HG03175 (cell line): ENCODE measurements at regions not wholly inside any gene's neighbourhood (a gene's known extent, or its start where the extent isn't known, plus 50 kb on each side); places are given as distances from the start of the nearest gene placed in this dataset.
"Not testable (repeated sequence)": the region's sequence is repeated elsewhere in the genome, so short reads cannot be mapped to it uniquely, and the experiment has no call there.

ENCODE experiments used
- ATAC-seq: cut with Tn5 transposase; IDR thresholded peaks from one replicate; pipeline ENCODE4 v1.9.1; 2021; ENCODE audit warnings: mild to moderate bottlenecking, moderate library complexity; ENCODE audit not compliant: unreplicated experiment

DNA sequence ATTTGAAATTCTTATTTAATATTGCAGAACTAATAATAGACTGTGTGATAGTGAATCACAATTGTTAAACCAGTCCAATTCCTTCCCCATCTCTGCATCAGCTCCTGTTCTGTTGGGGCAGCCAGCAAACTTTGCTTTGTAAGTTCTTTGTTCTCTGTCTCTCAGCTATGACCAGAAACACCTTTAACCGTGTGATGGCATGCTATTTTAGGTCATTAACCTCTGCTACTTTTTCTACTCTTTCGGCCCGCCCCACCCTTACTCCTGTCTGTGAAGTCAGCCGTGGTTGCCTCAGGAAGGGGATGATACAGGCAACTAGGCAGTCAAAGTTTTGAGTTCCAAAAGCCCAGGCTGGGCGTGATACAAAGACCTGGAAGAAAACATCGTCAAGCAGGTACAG is 51.3 kb upstream of the EGFL6 start:
- ATAC-seq: no peak

- ATAC-seq: no peak
These were observed 54.0 kb upstream of the EGFL6 start for GRCh38 chrX:13515211-13515930.

DNA sequence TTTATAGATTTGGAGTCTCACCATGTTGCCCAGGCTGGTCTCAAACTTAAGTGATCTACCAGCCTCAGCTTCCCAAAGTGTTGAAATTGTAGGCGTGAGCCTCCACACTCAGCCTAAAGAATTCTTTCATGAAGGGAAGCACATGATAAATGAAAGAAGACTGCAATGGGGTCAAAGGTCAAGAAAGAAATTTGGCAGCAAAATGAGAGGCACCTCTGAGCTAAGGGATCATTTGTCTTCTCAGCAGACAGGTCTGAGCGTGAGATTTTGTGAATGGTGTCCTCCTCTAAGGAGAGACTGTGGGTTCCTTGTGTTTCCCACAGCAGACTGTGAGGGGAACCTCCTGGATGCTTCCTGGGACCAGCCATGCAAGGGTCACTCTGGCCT is 57.5 kb upstream of the EGFL6 start:
- ATAC-seq: no peak

DNA sequence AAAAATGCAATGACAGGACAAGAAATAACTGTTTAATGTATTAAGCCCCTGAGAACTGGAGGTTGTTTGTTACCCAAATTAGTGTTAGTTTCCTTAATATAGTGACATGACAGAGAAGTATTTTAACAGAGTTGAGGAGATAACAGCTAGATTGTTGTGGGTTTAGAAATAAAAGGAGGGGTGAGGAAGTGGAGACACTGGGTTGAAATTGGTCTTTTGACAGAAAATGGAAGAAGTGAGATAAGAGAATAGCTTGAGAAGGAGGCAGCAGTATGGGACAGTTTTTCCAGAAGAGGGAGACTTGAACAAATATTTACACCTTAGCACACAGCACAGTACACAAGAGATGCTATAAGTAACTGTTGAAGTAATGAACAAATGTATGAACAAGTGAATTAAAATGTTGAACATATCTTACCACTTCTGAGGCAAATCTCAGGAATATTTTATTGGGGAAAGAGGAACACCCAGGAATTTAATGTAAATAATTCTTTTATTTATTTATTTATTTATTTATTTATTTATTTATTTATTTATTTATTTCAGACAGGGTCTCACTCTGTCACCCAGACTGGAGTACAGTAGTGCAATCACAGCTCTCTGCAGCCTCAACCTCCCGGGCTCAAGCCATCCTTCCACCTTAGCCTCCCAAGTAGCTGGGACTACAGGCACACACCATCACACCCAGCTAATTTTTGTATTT is 58.0 kb upstream of the EGFL6 start:
- no peak for ATAC-seq

GRCh38 chrX:13507893-13508292 is 61.5 kb upstream of the EGFL6 start:
- ATAC-seq: no peak

- no peak for ATAC-seq
These were observed 62.8 kb upstream of the EGFL6 start for GRCh38 chrX:13506574-13506973.

- ATAC-seq: no peak
These were observed 66.8 kb upstream of the EGFL6 start for GRCh38 chrX:13502590-13502989.

DNA sequence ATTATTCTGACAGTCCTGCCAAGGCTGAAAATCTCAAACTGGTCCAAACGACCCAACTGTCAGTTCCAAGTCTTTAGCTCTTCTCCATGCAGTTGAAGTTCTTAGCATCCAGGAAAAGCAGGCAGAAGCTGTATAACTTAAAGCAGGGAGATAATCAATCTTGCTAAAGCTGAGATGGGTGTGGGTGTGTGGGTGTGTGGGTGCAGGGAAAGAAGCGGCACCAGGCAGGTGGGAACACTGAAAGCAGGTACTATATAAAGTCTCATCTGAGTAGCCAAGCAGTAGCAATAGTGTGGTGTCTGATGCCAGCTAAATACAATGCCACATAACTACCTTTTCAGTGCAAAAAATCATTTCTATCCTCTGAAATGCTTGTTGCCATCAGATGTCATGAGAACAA is 69.7 kb upstream of the EGFL6 start:
- ATAC-seq: no peak

GRCh38 chrX:13498238-13498637 is 71.2 kb upstream of the EGFL6 start:
- no peak for ATAC-seq

DNA sequence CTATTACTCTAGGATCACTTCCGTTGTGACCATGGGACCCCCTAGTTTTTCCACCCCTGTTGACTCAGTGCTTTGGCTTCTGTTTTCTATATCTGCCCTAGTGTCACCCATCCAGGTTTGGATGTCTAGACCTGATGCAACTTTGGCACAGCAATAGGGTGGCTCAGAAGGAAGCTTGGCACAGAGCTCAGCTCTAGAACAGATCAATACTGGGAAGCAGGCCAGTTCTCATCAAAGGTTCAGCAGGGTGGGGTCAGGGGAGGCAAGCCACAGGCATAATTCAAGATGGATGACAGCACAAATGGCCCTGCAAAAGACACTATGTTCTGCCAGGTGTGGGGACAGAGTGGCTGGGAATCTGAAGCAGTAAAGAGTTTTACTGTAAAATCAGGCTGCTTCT is 74.2 kb upstream of the EGFL6 start:
- no peak for ATAC-seq

DNA sequence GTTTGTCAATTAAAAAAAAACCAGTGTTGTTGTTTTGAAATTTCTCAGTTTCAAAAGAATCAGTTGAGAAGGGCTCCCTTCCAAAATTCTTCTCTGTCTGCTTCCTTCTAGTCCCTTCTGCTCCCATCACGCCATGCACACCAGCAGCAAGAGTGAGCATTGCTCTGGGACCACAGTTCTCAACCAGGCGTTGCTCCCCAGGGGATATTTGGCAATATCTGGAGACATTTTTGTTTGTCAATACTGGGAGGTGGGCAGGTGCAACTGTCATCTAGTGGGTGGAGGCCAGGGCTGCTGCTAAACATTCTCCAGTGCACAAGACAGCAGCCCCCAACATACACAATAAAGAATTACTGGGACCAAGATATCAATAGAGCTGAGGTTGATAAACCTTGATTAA is 74.8 kb upstream of the EGFL6 start:
- ATAC-seq: no peak

DNA sequence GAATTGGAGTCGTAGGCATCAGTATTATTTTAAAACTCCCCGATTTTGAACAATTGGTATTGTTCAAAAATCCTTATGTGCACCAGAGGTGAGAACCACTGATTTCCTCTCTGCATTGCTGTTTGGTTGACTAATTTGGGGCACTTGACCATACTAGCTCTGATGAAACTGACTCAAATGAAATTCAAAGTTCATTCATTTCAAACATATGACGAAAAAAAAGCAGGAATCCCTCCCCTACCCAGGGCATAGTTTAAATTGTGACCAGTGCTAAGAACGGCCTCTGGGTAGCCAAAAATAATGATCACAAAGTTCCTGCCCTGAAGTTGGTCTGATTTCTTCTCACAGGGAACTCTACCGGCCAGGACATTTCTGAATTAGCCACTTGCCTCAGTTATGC is 75.7 kb upstream of the EGFL6 start:
- no peak for ATAC-seq

DNA sequence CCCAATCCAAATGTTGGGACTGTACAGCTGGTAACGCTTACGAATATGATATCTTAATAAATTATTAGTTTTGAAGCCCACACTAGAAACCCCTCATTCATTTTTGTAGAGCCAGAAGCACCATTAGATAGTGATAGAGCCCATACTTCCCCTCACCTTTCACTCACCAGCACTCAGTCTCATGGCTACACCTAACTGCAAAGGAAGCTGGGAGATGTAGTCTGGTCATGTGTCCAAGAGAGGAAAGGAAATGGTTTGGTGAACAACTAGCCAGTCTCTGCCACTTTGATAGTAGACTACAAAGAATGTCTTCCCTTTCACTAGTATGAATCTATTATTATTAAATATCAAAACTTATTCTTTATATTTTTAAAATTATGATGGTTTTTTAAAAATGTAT is 77.1 kb upstream of the EGFL6 start:
- ATAC-seq: no peak

DNA sequence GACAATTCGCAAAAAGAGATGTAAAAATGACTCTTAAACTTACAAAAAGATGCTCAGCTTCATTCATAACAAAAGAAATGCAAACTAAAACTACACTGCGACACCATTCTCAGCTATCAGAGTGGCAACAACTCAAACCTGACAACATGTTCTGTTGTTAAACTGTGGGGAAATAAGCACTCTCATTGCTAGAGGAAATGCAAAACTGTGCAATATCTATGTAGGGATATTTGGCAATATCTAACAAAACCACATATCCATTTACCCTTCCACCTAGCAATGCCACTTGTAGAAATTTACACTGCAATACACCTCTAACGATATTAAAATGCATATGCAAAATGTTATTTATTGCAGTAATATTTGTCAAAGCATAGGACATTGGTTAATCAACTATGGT is 78.3 kb upstream of the EGFL6 start:
- ATAC-seq: no peak

DNA sequence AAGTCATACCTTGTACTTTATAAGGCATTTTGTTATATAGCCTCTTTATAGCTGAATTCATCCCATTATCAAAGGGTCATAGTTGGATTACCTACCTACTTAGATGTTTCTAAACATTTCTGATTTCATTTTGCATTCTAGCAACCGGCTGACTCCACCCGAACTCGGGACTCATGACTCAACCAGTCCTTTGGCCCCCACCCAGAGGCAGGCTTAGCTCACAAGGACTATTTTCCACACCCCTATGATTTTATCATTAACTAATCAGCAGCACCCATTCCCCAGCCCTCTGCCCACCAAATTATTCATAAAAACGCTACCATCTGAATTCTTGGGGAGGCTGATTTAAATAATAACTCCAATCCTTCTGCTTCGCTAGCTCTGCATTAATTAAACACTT is 79.9 kb upstream of the EGFL6 start:
- no peak for ATAC-seq

GRCh38 chrX:13487731-13488505 is 81.5 kb upstream of the EGFL6 start:
- no peak for ATAC-seq

- no peak for ATAC-seq
These were observed 84.2 kb upstream of the EGFL6 start for GRCh38 chrX:13485167-13485566.

GRCh38 chrX:13483773-13484172 is 85.6 kb upstream of the EGFL6 start:
- ATAC-seq: no peak

DNA sequence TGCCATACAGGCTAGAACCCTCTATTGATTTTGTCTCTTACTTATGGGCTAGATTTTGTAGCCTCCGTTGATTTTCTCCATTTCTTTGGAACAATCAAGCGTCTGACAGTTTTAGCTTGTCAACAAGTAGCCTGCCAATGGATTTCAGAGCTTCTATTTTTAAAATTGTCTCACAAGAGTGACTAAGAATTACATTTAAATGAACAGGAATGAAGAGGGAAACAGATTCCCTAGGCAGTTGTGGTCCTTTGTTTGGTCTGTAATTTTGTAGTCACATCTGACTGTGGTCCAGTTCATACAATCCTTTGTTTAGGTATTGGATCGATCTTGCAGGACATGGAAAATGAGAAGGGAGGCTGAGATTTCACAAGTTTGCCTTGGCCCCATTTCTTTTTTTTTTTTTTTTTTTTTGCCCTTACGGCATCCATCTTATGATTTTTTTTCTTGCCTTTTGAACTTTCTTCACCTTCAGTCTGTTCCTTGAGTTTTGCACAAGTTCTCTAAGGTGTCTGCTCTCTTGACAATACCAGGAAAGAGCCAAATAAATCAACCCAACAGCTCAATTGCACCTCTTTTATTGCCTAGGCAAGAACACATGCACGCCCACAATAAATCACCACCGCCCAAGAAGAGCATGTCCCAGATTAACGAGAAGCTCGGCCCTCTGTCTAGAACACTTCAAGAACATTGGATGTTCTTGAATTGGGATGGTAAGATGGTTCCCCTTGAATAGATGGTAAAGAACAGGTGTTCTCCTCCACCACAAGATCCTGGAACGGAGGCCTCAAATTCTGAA is 86.5 kb upstream of the EGFL6 start:
- ATAC-seq: no peak

DNA sequence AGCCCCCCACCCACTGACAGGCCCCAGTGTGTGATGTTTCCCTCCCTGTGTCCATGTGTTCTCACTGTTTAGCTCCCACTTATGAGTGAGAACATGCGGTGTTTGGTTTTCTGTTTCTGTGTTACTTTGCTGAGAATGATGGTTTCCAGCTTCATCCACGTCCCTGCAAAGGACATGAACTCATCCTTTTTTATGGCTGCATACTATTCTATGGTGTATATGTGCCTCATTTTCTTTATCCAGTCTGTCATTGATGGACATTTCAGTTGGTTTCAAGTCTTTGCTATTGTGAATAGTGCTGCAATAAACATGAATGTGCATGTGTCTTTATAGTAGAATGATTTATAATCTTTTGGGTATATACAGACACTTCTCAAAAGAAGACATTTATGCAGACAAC is 88.6 kb upstream of the EGFL6 start:
- not testable (repeated sequence) for ATAC-seq

DNA sequence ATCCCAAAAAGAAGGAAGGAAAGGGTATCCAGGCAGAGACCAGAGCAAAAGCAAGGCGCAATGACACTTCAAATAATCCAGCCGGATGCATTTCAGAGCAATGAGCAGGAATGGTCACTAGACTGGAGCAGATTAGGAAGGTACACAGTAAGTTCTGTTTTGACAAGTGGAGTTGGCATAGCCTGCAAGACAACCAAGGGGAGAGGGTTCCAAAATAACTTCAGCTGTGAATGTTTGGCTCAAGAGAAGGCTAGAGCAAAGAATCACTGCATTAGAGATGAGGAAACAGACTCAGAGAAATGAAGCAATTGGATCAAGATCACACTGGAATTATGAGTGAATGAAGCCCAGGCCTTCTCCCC is 90.0 kb upstream of the EGFL6 start:
- no peak for ATAC-seq
